GM19328 (cell line): ENCODE measurements at regions not wholly inside any gene's neighbourhood (a gene's known extent, or its start where the extent isn't known, plus 50 kb on each side); places are given as distances from the start of the nearest gene placed in this dataset.

Source experiments
- ATAC-seq: cut with Tn5 transposase; IDR thresholded peaks from one replicate; pipeline ENCODE4 v1.9.1; 2021; ENCODE audit warnings: mild to moderate bottlenecking, moderate library complexity; ENCODE audit not compliant: unreplicated experiment

- no peak for ATAC-seq
These were observed 293.6 kb upstream of the ATP5MC3 start for GRCh38 chr2:175475130-175475529.

GRCh38 chr2:175468431-175469098, 287.1 kb upstream of the ATP5MC3 start:
- ATAC-seq: no peak

- ATAC-seq: no peak
These were observed 283.6 kb upstream of the ATP5MC3 start for GRCh38 chr2:175465101-175465500.

DNA sequence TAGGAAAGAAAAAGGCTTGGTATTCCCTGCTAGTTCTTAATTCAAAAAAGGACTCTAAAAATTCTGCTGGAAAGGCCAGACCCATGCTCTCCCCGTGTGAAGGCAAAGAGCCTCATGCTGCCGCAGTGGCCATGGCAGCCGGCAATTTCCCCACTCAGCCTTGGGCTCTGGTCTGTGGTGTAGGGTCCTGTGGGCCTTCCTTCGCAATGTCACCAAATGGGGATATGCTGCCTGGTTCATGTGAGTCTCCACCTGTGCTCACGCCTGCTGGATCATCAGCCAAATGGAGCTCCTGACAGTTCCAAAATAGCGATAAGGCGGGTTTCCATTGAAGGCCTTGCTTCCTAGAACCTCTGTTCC, 282.8 kb upstream of the ATP5MC3 start:
- ATAC-seq: no peak

DNA sequence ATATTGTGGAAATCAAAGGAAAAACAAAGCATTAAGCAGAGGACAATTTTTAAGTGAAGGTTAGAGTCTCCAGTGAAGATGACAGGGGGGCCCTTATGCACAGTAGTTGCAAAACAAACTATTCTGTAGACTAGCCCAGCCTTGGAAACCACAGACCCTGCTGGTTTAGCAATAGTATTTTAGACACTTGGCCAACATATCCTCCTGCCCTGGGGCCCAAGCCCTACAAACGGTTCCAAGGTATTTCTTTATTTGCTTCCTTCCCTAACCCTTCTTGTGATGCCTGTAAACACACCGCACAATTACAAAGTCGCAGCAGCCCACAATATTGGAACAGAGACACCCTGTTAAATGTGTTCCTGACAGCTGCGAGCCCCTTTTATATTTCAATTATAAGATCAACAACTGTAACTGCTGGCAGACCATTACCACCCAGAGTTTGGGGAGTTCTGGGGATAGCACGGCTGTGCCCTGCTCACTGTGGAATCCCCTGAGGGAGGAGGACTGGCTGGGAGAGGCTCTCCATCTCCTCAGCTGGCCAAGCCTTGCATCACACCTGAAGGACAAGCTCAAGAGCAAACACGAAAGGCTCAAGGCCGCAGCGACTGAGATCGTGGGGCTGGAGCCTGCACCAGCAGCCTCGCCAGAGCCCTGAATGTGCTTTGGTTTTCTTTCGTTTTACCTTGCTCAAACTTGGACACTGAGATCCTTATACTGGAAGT, 282.2 kb upstream of the ATP5MC3 start:
- ATAC-seq: no peak

GRCh38 chr2:175463169-175463568, 281.7 kb upstream of the ATP5MC3 start:
- no peak for ATAC-seq

GRCh38 chr2:175462246-175462645, 280.7 kb upstream of the ATP5MC3 start:
- no peak for ATAC-seq

DNA sequence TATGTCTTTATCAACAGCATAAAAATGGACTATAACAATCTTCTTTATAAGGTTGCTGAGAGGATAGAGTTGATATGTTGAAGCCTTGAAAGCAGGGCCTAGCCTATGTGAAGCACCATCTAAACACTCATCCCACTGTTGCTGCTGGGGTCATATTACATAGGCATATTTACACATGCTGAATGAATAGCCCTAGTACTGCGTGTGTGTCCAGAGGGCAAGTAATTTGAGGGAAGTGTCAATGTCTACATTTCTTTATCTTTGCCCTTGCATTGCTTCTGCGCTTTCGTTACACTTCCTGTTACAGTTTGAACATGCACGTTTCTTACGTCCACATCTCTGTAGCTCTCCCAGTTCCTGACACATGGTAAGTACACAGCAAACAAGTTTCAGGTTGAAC, 280.3 kb upstream of the ATP5MC3 start:
- ATAC-seq: no peak

- no peak for ATAC-seq
These were observed 276.5 kb upstream of the ATP5MC3 start for GRCh38 chr2:175457895-175458448.

- no peak for ATAC-seq
These were observed 273.5 kb upstream of the ATP5MC3 start for GRCh38 chr2:175454953-175455389.

- ATAC-seq: no peak
These were observed 268.7 kb upstream of the ATP5MC3 start for GRCh38 chr2:175450029-175450760.

GRCh38 chr2:175449616-175450015, 268.1 kb upstream of the ATP5MC3 start:
- ATAC-seq: no peak

DNA sequence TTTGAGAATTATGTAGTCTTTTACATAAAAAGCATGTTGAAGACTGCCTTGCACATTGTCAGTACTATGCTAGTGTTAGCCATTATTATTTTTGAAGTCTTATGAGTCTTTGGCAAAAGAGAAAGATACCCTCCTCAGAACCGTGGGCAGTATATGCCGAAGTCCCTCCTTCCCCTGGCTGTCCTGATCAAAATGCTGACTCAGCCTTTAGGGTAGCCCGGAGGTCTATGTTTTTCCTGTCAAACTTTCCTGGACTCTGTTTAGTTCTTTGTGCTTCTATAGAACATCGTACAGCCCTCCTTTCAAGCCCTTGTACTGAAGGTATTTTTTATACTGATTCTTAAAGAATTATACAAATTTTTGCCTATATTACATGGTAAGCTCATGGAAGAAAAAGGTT, 264.7 kb upstream of the ATP5MC3 start:
- ATAC-seq: no peak

DNA sequence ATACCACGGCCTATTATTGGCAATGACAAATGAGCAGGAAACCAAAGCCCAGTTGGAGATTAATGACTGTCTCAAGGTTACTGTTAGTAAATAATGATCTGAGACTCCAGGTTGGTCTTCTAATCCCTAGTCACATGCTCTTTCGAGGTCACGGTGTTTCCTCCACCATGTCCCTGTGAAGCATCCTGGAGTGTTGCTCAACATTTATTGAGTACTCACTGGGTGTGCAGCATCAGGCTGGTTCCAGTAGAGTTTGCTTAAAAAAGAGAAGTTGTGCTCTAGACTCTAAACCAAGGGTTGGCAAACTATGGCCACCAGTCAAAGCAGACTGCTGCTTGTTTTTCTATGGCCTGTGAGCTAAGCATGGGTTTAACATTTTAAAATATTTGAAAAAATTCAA, 263.8 kb upstream of the ATP5MC3 start:
- no peak for ATAC-seq

- no peak for ATAC-seq
These were observed 260.9 kb upstream of the ATP5MC3 start for GRCh38 chr2:175442441-175442840.

- no peak for ATAC-seq
These were observed 259.8 kb upstream of the ATP5MC3 start for GRCh38 chr2:175441181-175441761.

DNA sequence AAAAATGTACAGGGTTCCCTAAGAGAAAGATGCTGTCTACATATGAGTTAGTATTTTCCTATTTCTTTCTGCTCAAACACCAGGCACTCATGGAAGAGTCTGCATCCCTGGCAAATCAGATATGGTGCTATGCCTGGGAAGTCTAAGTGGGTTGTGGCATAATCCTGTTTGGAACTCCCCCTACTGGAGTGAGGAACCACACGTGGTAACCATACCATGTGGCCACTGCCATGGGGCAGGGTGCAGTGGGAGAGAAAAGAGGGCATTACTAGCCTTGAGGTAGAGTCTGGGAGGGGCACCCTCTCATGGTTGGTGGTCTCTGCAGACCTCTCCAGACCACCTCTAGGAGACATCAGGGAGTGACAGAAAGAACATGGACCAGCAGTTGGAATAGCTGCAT, 257.9 kb upstream of the ATP5MC3 start:
- no peak for ATAC-seq

GRCh38 chr2:175437167-175437566, 255.7 kb upstream of the ATP5MC3 start:
- ATAC-seq: no peak

DNA sequence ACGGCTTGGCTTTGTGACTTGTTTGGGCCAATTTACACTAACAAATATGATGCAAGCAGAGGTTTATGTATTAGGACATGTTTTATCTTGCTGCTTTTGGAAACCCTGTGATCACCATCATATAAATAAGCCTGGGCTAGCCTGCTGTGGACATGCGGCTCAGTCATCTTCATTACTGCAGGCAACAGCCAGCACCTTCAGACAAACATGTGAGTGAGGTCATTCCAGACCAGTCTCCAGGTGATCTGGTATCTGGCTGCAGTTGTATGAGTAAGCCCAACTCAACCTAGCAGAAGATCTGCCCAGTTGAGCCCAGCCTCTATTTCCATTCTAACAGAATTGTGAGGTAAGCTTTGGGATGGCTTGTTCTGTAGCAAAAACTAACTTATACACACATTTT, 254.6 kb upstream of the ATP5MC3 start:
- no peak for ATAC-seq

DNA sequence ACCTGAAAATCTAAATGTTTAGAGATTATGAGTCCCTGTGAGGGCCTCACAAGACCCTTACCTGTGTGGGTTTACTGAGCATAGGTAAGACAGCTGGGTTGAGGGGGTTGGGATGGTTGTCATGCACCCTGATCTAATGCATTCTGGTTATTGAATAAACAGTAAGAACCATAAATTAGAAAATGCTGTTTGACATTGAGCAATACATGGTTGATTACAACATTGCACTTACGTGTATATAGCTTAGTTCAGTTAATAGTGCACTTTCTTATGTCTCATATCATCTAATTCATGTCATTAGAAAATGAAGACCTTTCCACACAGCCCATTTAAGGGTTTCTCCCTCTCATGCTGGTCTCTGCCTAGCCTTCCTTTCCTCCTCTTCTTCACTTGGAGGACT, 253.5 kb upstream of the ATP5MC3 start:
- ATAC-seq: no peak

- ATAC-seq: no peak
These were observed 251.3 kb upstream of the ATP5MC3 start for GRCh38 chr2:175432793-175433192.
